GM19025 (cell line): ENCODE measurements at regions not wholly inside any gene's neighbourhood (a gene's known extent, or its start where the extent isn't known, plus 50 kb on each side); places are given as distances from the start of the nearest gene placed in this dataset.

ENCODE experiments used
- ATAC-seq: cut with Tn5 transposase; IDR thresholded peaks from one replicate; pipeline ENCODE4 v1.9.1; 2021; ENCODE audit warnings: mild to moderate bottlenecking, low read depth, moderate library complexity; ENCODE audit not compliant: unreplicated experiment

DNA sequence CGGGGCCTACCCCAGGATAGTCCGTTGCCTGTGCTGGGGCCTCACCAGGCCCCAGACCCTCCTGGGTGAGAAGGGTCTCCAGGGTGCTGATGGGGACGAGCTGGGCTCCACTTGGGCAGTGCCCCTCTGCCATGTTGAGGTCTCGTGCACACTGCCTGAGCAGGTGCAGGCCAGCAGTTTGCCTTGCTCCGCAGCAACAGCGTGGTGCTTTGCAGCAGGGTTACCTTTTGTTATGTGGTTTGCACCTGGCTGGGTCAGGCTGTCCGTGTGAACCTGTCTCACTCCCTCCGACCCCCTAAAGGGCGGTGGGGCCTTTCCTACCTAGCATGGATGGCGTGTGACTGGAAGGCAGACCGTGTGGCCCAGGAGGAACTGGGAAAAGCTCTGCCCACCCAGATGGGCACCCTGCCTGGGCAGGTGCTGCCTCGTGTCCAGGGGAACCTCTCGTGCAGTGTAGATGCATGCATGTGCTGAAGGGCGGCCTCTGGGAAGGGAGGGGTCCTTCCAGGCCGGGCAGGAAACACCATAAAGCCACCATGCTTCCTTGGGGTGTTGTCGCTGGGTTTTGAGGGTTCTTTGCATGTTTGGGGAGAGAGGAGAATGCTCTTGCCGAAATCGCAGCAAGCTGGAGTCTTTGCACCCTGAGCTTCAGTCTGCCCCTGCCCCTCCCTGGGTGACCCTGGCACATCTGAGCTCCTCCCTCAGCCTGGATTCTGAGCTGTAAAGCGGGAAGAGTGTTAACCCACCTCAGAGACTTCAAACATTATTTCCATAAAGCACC is 75.4 kb upstream of the PPARA start:
- no peak for ATAC-seq

GRCh38 chr22:46075764-46076531 is 74.4 kb upstream of the PPARA start:
- no peak for ATAC-seq

- no peak for ATAC-seq
Observed at GRCh38 chr22:46076651-46077339, 73.5 kb upstream of the PPARA start.

DNA sequence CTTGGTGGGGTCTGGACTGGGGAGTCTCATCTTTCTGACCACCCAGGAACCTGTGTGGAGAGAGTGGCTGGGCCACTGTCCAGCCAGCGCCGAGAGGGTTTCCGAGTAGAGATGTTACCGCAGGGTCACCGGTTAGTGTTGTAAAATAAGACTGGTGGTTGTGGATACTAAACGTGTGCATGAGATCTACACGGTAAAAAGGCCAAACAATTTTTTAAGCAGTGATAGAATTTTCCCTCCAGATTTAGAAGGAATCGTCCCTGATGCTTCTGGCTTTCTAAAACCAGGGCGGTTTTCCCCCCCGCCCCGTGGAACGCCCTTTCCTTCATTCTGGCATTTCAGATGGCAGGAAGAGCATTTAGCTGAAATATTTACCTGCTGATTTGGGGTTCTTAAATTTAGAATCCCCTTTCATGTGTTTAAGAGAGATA is 72.6 kb upstream of the PPARA start:
- no peak for ATAC-seq

- no peak for ATAC-seq
Observed at GRCh38 chr22:46078241-46079092, 71.9 kb upstream of the PPARA start.

DNA sequence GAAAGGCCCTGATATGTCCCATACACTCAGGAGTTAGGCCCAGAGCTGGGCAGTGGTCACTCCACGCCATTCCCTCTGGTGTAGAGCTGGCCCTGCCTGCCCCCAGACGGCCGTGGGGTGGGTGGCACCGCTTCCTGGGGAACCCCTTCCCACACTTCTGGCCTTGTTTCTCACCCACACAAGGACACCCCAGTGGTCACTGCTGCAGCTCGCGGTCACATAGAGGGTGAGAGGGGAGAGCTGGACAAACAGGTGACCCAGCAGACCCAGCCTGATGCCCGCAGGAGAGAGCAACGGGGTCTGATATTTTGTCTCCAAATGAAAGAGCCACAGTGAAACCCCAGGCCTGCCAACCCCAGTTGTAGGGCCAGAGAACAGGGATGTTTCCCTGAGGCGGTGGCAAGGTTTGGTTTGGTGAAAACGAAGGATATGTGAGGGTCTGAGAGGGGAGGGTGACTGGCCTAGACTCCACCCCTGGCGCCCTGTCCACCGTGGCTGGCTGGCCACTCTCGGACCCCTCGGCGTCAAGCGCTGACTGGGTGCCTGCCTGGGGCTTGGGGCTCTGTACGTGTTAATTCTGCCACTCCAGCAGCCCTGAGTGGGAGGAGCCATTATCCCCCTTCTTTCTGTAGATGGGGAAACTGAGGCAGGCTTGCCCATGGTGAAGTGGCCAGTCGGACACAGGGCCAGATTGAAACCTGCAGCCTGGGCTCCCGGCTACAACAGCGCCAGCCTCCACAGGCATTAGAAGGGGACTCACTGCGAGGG is 71.0 kb upstream of the PPARA start:
- ATAC-seq: no peak

- no peak for ATAC-seq
Observed at GRCh38 chr22:46079861-46080821, 70.2 kb upstream of the PPARA start.

- ATAC-seq: no peak
Observed at GRCh38 chr22:46081036-46081830, 69.1 kb upstream of the PPARA start.

DNA sequence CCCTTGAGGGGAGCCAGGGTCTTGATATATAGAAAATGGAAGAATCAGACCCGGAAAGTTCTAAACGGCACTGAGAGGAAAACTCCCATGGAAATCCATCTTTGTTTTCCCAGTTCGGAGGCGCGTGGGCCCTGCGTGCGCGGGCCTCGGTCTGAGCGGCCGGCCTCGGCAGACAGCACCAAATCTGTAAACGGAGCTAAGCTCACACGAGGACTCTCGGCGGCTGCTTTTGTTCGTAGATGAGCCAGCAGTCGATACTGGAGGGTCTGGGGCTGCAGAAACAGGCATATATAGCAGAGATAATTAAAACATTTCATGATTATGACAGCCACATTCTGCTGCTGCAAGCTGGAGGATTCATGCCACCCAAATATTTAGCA is 68.5 kb upstream of the PPARA start:
- no peak for ATAC-seq

DNA sequence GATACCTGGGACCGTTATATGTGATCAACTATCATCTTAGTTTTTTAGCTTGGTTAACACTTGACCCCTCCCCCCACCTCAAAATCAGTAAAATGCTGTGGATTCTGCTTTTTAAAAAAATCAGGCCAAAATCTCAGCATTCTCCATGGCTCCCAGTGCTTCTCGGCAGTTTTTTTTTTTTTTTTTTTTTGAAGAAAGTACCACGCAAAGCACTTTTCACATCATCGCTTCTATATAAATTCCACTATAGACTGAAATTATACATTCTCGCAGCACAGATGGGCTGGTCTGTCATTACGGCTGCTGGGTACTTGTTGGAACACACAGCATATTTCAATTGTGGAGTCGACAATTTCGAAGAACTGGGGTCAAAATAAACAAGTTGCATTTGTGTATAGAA is 67.7 kb upstream of the PPARA start:
- ATAC-seq: no peak

DNA sequence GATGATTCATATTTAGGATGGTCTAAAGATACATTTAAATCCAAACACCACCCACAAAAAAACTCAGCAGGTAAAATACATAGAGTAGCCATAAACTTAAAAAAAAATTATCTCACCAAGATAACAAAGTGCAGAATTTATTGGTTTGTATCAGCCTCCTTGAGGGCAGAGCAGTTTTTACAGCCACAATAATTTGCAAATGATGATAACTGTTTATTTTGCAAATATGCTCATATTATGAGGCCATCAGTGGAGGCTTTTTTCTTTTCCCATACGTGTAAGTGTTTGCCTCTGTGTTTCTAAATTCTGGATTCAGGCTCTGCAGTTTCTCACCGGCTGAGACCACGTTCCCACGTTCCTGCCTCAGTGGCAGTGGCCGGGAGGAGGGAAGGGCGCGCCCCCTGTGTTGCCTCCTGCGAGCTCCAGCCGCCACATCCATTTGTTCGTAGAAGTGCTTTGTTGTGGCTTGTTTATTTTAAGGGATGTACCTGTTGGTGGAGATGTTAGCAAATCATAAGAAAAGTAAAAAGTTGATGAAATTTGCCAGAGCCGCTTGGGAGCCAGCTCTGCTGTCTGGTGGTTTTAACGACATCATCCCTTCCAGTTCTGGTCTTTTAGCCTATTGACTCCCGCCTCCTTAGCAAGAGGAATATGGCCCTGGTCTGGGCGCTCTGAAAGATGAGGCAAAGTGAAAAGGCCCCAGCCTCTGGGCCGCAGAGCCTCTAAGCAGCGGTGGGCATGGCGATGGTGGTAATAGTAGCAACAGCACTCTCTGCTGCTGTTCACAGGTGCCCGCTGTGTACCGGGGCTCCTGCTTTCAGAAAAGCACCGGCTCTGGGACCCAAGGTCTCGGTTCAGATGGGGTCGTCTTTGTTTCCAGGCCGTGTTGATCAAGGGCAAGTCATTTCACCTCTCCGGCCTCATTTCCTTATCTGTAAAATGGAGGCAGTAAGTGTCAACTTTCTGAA is 66.7 kb upstream of the PPARA start:
- no peak for ATAC-seq

- no peak for ATAC-seq
Observed at GRCh38 chr22:46084376-46084775, 66.0 kb upstream of the PPARA start.

GRCh38 chr22:46084943-46085827 is 65.1 kb upstream of the PPARA start:
- ATAC-seq: no peak

DNA sequence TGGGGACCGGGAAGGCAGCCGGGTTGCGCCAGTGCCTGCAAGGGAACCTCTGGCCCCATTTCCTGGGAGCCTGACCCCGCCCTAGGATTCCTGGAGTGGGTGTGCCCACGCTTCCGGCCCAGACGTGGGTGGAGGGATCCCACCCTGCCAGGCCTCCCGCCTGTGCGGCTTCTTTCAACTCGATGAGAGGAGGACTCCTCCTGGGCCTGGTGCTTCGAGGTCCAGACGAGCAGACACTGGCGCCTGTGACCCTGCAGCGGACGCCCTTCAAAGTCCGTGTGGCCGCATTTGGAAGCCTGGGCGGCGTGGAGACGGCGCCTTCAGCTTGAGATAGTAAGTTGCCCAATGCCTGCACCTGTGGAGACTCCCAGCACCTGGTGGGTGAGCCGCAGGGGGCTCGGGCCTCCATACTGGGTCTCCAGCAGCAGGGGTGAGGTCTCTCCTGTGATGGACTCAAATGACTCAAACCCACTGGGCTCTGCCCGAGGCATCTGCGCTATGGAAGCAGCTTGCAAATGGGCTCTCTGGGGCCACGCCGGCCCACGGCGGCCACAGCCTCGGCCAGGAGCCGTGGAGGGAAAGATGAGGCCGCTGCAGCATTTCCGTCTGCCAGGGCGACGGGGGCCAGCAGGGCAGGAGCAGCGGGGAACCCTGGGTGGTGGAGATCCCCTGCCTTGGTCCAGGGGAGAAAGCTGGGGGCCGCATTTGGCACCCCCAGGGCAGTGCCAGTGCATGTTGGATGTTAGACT is 64.3 kb upstream of the PPARA start:
- no peak for ATAC-seq
